SW480 (cell line): ENCODE measurements at regions not wholly inside any gene's neighbourhood (a gene's known extent, or its start where the extent isn't known, plus 50 kb on each side); places are given as distances from the start of the nearest gene placed in this dataset.

Source experiments
- DNase-seq: peaks from one replicate; pipeline ENCODE4 v3.0.0-alpha.2; 2016; ENCODE audit warnings: low spot score

- DNase-seq = no peak
Measured at GRCh38 chr4:57490520-57491255, 380.5 kb upstream of the IGFBP7 start.

DNA sequence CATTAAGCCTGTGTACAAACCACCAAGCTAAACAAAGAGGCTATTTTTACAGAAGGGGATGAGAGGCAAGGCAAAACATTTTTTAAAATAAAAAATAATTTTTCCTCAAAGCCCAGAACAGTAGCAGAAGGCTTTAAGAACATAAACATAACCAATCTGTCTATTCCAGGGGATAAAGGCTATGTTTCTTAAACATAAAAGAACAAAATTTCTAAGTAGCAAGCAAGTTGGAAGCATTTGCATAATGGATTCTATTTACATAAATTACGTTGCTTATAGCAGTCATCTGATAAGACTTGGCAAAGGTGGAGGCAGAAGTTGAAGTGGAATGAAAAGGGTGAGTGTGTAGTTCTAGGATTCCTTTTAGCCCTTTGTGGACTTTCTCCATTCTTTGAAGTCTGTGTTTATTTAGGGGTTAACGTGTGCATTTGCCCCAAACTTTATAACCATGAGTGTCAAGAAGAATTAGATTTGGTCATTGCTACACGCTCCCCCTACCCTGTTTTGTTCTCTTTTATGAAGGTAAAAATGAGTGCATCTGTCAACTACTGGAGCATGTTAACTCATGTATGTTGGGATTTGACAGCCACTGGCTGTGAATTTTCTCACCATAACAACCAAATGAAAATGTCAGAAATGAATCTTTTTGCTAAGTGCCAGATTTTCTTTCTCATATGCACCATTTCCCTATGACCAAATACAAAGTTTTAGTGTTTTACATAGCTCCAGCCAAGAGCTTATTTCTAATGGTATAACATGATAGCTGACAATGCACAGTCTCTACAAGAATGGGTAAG, 378.4 kb upstream of the IGFBP7 start:
- DNase-seq = no peak

GRCh38 chr4:57475424-57475823, 365.2 kb upstream of the IGFBP7 start:
- no peak for DNase-seq

- DNase-seq = no peak
Measured at GRCh38 chr4:57465321-57466056, 355.3 kb upstream of the IGFBP7 start.

- no peak for DNase-seq
Measured at GRCh38 chr4:57462843-57463242, 352.7 kb upstream of the IGFBP7 start.

- DNase-seq = no peak
Measured at GRCh38 chr4:57460967-57461366, 350.8 kb upstream of the IGFBP7 start.

DNA sequence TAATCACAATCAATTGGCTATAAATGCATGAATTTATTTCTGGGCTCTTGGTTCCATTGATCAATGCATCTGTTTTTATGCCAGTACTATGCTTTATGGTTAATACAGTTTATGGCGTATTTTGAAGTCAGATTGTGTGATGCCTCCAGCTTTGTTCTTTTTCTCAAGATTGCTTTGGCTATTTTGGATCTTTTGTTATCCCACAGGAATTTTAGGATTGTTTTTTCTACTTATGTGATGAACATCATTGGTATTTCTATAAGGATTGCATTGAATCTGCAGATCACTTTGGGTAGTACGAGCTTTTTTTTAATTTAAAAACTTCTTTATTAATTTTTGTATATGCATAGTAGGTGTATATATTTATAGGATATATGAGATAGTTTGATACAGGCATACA, 338.7 kb upstream of the IGFBP7 start:
- DNase-seq = no peak

DNA sequence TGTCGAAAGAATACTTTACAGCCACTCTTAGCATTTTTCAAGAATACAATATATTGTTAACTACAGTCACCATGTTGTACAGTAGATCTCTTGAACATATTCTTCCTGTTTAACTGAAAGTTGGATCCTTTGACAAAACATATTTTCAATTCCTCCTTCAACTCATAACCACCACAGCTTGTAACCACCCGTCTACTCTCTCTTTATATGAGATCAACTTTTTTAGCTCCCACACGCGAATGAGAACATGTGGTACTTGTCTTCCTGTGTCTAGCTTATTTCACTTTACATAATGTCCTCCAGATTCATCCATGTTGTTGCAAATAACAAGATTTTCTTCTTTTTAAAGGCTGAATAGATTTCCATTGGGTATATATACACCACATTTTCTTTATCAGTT, 338.3 kb upstream of the IGFBP7 start:
- DNase-seq = no peak

DNA sequence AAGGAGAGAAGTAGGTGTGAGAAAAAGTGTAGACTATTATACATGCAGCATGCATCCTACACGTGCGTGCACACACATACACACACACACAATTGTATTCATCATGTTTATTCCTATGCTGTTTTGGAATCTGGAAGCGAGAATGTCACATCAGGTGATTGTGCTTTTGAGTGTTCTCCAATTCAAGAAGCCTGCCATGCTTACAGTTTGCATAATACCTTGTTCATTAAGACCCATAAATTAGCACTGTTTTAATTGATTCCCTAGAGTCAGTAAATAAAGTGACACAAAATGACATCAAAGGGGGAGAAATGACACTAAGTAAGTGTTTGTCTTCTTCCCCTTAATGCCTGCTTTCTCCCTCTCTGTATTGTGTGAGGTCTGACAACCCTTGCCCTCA, 336.1 kb upstream of the IGFBP7 start:
- no peak for DNase-seq

DNA sequence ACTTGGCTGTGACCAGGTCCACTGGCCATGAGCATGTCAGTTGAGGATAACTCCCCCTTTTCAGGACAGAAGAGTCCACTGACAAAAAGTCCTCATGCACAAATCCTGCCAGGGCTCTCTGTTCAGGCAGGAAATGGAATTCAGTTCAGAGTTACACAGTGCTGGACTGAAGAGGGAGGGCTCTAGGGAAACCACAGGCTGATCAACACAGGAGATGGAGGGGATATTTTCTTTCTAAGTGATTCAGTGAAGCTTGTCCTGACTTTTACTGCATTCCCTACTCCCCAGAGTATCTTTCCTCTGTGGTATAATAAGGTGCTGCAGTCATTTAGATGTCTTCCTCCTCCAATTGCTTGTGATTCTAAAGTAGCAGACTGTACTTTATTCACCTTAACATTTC, 335.5 kb upstream of the IGFBP7 start:
- no peak for DNase-seq

DNA sequence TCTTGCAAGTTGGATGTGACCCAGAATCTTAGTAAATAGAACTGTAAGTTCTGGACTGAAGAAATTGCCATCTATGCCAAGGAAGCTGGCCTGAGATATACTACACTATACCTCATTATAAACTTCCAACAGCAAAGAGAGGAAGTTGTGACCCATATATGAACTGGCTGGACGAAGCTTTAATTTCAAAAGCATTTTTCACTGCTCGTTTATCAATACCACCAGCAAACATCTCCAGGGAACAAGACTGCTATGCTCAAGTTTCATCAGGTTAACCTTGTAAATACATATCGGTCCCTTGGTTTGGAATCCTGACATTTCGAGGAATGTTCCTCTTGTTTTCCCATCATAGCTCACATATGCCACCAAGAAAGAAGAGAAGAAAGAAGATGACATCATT, 334.5 kb upstream of the IGFBP7 start:
- no peak for DNase-seq

GRCh38 chr4:57443787-57444186, 333.6 kb upstream of the IGFBP7 start:
- DNase-seq = no peak

DNA sequence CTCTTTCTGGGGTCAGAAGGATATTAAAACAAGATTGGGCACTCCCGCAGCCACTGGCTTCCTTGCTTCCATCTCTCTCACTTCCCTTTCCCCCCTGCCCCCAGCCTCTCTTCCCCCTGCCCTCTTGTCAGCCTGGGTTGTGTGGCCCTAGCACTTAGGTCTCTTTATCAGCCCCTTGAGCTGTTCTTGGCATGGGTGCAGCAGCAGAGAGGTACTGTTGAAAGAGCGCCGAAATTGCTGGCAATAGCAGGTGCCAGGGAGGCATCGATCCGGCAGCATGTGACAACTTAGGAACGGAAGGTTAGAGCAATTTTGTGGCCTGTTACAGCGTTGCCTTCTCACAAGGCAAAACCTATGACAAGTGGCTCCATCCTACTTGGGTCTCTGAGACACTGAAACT, 333.1 kb upstream of the IGFBP7 start:
- DNase-seq = no peak

DNA sequence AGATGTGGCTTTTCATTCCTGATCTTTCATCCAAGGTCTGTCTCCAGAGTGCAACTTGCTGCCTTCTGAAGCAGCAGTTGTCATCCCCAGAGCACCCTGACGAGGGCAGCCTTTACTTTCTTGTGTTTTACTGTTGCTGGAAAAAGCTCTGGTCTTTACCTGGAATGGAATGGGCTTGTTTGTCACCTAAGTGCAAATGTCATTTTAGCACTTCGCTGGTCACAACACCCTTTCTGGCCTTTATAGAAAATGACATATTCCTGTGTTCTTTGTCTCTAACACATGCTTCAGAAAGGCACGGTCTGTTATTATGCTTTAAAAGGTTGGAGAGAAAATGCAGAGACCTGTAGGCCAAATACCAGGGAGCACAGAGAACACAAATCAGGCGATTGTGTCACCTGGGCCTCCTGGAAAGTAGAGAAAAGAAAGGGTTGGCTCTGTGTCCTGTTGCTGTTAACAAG, 332.7 kb upstream of the IGFBP7 start:
- DNase-seq = peak; percentile 25

DNA sequence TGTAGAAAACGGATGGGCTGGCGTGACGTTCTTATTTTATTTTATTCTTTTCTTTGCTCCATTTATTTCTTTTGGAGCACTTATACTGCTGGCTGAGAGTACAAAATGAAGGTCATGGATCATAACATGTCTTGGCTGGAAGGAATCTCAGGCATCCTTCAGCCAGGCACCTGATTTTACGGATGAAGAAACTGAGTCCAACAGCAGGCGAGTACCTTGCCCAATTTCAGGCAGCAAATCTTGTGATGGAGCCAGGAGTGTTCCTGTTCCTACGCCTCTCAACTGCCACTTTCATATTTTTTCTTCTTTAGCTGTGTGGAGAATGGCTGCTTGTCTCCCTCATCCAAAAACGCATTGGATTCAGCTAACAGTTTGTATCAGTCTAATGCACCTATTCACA, 332.1 kb upstream of the IGFBP7 start:
- no peak for DNase-seq

DNA sequence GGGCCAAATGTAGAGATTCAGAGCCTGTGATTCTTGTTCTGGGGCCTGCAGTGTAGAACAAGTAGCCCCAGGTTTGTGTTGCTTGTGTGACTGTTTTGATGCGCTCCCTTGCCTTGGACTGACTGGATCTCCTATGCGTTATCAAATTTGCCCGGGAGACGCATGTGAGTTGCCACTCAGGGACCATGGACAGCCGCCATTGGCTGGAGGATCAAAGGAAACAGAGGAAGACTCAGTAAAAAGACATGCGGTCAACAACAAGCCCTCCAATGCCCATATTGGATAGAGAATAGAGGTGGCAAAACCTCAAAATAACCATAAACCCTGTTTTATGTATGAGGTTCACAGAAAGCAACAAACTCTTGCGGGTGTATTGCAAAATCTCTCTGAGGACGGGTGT, 327.5 kb upstream of the IGFBP7 start:
- DNase-seq = no peak

- DNase-seq = no peak
Measured at GRCh38 chr4:57435300-57435699, 325.1 kb upstream of the IGFBP7 start.

GRCh38 chr4:57430726-57431125, 320.5 kb upstream of the IGFBP7 start:
- DNase-seq = no peak

- DNase-seq = peak; percentile 34
Measured at GRCh38 chr4:57426779-57427395, 316.7 kb upstream of the IGFBP7 start.

DNA sequence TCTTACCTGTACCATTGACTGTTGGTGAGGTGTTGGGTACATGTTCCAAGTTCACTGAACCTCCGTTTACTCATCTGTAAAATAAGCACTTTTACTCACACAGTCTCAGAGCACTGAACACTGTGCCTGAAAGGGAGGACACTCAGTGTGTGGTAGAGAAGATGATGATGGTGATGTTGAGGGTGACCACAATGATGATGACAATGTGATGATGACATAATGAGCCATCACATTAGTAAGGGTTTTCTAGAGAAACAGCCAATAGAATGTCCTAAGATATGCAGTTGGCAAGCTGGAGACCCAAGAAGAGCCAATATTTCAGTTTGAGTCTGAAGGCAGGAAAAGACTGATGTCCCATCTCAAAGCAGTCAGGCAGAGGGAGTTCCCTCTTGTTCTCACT, 315.4 kb upstream of the IGFBP7 start:
- no peak for DNase-seq

GRCh38 chr4:57424232-57424897, 314.2 kb upstream of the IGFBP7 start:
- peak; percentile 4 for DNase-seq

DNA sequence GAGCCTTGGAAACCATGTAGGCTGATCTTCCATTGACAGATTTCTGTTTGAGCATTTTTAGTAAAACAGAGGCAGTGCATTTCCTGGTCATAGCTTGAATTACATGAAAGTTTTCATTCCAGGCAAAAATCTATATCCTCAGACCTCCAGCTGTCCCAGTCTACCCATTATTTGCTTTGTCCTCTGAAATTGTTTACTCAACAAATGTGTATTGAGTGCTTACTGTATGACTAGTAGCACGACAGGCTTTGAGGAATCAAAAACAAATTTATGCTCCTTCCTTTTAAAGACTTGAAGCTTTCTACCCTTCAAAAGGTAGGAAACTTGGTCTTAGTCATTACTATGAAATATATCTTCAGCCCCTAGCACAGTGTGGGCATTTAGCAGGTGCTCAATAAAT, 307.9 kb upstream of the IGFBP7 start:
- DNase-seq = no peak
